OCI-M1 (cell line): ENCODE measurements at regions not wholly inside any gene's neighbourhood (a gene's known extent, or its start where the extent isn't known, plus 50 kb on each side); places are given as distances from the start of the nearest gene placed in this dataset.

Experiments used
- DNase-seq: peaks from one replicate; lab custom pipeline; 2025; lab: John Stamatoyannopoulos, UW

- no peak for DNase-seq
Observed at GRCh38 chr4:24105327-24106038, 215.6 kb upstream of the PPARGC1A start.

GRCh38 chr4:24104158-24104565 lies 214.3 kb upstream of the PPARGC1A start:
- no peak for DNase-seq

DNA sequence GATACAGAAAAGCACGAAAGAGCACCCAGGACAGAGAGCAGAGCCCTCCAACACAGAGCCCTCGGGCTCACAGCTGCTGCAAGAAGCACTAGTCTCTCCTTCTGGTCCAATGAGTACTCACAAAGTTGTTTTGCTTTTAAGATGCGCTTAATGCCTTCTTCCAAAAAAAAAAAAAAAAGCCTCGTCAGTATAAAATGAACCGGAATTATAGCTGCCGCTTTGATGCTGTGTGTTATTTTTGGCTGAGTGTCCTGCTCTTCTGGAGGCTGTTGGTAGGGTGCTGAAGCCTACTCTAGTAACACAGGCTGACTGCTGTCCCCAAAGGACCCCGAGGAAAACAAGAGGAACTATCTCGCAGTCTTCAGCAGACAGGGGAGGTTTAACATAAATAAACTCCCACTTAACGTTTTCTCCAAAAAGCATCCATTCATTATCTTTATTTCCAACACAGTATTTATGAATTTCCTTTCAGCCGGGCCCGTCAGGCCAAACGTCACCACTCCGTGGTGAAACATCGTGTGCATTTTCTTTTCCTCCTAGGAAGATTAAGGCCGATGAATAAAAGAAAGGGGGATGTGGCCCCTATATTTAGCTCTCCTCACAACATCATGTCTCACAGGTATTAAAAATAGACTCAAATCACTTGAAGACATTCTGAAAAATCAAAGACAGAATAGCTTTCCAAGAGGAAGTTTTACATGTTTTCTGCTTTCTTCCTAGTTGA lies 213.7 kb upstream of the PPARGC1A start:
- DNase-seq: no peak

GRCh38 chr4:24102621-24103020 lies 212.8 kb upstream of the PPARGC1A start:
- DNase-seq: no peak

DNA sequence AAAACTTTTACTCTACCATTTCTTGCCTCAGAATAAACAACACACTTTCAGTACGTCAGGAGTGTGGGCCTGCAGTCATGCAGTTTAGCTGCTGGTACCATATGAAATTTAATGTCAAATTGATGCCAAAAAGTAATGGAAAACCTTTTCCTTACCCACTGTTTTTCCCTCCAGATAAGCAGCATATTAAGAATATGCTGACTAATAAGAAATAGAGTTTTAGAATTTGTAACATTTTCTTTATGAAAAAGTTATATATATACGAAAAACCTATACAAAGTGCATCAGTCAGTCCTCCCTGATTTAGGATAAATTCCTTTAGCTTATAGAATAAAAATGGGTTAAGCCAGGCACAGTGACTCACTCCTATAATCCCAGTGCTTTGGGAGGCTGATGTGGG lies 206.8 kb upstream of the PPARGC1A start:
- DNase-seq: no peak

- DNase-seq: no peak
Observed at GRCh38 chr4:24094726-24095125, 204.9 kb upstream of the PPARGC1A start.

GRCh38 chr4:24093446-24093845 lies 203.6 kb upstream of the PPARGC1A start:
- no peak for DNase-seq

GRCh38 chr4:24091639-24092233 lies 201.9 kb upstream of the PPARGC1A start:
- DNase-seq: no peak

DNA sequence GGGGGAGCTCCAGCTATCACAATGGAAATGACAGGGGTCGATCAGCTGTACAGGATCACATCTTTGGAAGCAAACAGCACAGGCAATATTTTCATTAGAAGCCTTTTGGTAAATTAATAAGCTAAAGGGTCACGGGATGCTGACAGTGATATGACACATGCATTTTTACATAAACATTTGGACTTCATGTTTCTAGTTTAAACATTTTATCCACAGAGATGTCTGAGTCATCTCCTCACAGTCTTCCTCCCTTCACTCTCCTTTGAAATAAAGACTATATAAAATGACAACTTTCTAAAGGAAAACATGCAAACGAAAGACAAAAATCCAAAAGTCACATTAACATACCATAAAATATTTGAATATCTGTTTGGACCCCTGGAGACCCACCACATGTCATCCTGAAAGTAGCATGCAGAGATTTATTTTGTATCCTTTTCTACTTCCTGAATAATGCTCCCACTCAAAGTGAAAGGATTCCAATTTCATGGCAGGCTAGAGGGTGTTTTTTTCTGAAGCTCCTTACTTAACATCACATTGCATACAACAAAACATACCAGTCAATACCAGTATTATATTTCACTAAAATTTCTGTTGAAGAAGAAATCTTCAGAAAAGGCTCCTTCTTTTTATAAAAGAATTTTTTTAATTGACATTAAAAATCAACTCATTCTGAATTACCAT lies 200.1 kb upstream of the PPARGC1A start:
- DNase-seq: no peak

DNA sequence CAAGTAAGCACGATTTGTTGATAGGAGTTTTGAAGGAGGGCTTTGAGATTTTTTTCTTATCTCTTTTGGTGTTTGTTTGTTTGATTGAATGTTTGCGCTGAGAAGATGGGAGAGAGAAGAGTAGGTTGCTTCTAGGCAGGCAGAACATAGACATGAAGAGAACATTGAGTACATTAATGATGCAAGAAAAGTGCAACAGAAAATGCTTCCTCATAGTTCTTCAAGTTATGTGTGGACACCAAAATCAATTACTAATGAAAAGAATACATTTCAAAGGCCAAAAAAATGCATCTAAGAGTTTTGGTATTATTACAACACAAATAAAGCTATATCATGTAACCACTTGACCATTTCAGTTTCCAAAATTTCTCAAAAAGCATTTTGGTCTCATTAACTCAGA lies 191.0 kb upstream of the PPARGC1A start:
- DNase-seq: no peak

DNA sequence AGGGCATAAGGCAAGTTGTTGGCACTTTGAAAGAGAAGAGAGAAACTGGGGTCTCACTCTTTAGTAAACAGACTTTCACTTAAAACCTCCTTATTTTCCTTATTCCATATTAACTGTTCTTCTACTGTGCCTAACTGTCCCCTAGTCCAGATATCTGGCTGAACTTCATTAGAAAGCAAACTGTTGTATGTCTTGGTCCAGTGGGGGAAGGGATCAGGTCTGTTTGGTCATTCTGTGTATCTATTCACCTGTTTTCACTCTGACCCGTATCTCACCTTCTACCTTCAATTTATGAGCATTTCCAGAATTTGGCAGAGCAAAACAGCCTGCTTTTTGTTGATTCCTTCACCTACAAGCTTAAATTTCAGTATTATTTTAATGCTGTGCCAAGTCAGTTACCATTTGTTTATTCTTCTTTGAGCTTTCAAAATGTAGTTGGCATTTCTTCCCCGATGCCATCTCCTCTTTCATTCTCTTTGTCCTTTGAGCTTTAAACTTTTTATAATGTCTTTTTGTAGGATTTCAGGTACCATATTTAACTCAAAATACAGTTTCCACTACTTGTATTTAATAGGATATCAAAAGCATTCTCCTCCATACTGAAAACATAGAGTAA lies 188.6 kb upstream of the PPARGC1A start:
- DNase-seq: no peak

- no peak for DNase-seq
Observed at GRCh38 chr4:24076811-24077210, 187.0 kb upstream of the PPARGC1A start.

- DNase-seq: no peak
Observed at GRCh38 chr4:24073948-24074347, 184.1 kb upstream of the PPARGC1A start.

DNA sequence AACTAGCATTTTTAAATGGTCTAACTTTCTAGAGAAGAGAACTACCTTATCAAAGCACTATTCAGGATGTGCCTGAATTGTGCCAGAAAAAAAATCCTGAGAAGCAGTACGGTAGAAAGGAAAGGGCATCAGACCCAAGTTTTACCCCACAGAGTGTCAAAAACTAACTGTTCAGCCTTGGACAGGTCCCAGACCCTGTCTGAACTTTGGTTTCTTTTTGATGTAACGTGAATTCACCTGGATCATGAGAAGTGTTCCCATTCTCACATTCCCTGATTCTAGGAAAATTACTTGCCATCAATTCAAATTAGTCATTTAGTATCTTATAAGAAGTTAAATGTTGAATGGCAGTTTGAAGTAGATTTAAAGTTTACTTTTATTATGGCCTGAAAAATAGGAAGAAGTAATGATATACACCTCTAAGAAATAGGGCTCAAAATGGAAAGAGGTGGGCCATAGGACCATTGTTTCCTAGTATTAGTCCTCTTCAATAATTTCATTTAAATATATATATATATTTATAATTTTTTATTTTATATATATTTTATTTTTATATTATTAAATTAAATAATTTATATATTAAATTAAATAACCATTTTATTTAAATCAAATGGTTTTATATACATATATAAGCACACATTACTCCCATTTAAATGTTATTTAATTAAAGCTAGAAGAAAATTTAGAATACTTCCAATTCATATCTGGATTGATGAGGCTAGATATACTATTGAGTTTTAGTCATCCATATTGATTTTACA lies 181.9 kb upstream of the PPARGC1A start:
- DNase-seq: no peak

DNA sequence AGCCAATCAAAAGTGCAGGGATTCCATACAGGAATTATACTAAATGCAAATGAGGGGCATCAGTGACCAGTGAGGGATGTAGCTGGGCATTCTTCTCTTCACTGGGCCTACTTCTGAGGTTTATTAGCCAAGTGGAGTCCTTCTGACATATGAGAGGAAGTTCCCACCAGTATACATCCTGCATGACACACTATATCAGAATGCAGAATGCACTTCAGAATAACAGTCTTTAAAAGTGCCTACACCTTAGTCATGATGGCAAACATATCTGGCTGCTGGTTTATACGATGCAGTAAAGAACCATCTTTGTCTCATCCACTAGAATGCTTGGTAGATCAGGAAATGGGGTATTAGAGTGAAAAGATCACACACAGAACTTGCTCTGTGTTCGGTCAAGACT lies 180.3 kb upstream of the PPARGC1A start:
- DNase-seq: no peak

DNA sequence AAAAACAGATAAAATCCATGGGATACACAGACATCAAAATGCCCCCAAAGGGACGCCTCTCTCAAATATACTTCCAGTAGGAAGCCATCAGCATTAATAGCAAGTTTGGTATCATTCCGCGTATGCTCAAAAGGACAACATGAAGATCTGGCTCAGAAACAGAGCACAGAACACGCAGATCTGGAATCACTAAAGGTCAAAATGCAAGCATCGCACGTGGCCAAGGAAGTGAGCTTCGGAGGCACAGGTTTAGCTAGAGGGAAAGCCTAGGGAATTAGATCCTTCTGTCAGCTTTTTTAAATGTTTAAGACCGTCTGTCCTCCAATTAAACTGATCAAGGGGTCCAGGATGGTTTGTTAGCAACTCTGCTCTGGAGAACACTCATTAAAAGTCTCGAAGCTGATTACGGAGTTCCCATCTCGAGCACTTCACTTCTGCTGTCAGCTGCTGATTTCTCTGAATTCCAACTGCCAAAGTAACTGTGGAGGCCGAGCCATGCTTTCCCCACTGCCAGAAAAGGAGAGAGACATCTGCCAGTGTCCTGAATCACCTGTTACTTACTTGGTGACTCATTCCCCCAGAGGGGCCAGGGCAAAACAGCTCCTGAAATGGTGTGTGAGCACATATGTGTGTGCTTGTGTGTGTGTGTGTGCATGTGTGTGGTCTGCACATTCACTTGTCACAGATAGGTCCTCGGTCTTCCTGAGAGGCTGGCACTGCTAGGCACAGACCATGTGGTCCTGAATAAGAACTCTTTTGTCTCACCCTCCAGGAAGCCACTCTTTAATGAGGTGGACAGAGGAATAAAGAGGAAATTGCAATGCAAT lies 177.7 kb upstream of the PPARGC1A start:
- no peak for DNase-seq

GRCh38 chr4:24065974-24066373 lies 176.1 kb upstream of the PPARGC1A start:
- no peak for DNase-seq

DNA sequence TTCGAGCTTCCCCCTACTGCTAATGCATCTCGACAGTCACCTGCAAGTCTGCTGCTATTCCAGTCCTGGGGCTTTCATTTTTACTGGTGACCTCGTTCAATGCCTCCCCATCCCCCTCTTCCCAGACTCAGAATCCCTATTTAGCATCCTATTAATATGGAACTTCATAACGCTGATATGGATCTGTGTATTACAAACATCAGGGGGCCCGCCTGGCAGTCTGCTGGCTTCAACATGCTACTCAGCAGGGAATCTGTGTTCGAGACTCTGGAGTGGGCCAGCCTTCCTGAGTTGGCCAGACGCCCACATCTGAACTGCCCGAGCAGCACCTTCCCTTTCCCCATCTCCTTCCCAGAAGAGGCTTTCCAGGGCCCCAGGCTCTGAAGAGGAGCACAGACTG lies 173.9 kb upstream of the PPARGC1A start:
- DNase-seq: no peak

DNA sequence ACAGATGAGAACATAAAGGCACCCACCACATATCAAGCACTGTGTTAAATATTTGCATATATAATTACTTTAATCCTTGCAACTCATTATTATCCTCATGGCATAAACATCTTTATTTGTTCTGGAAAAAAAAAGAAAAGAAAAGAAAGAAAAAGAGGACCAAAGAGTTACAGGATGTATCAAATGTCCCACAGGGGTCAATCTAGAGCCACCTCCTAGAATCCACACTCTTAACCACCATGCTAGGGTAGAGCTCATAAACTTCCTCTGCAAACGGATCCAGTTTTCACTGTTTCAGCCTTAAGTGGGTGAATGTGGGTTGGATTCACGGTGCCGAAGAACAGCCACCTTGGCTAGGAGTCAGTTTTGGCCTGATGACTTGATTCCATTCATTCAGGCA lies 171.1 kb upstream of the PPARGC1A start:
- no peak for DNase-seq

GRCh38 chr4:24059839-24060238 lies 170.0 kb upstream of the PPARGC1A start:
- DNase-seq: no peak
